ENCODE measurements at regions not wholly inside any gene's neighbourhood (a gene's known extent, or its start where the extent isn't known, plus 50 kb on each side); places are given as distances from the start of the nearest gene placed in this dataset.

DNA sequence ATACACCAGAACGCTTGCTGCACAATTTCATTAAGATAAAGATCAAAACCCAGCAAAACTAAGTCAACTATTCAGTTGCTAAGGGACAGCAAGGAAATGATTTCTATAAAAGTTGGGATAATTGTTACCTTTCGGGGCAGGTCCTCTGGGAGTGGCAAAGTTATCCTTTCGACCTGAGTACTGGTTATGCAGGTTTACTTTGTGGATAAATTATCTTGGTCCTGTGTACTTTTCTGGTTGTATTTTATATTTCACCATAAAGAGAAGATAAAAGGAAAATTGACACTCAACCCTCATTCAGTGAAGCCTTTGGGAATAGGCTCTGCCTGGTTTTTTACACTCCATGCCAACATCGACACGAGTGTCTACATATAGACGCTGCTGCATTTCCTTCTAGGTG lies 146.5 kb downstream of the SYK start:
- no peak for DNase-seq

DNA sequence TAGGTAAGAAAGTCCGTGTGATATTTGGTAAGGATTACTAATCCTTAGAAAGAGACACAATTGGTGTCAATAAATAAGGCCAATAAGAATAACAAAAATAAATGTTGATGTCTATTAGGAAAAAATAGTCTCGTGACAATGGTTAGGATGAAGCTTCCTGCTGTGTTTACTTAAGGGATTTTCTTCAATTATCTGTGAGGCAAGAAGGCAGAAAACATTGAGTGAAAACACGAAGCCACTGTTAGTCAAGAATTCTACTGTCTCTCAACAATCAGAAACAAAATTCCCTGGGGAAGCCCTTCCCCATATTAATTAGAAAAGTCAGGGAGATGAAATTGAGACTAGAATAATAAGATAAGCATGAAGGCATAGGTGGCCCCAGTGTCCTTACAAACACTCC lies 149.0 kb downstream of the SYK start:
- DNase-seq: no peak

DNA sequence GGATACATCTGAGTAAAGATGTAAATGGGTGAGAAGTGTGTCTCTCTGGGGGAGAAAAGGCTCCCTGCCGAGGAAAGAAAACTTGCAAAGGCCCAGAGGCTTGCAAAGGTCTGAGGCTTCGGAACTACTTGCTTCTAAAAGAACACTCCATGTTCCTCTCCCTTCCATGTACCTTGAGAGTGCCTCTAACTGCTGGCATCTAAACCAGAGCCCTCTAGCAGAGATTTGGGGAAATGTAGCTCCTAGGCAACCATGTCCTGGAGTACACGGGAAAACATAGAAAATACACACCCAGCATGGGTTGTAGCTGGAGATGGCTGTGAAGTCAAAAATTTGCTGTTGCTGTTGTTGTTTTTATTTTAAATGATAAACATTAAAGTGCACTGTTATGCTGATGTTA lies 151.6 kb downstream of the SYK start:
- DNase-seq: no peak

DNA sequence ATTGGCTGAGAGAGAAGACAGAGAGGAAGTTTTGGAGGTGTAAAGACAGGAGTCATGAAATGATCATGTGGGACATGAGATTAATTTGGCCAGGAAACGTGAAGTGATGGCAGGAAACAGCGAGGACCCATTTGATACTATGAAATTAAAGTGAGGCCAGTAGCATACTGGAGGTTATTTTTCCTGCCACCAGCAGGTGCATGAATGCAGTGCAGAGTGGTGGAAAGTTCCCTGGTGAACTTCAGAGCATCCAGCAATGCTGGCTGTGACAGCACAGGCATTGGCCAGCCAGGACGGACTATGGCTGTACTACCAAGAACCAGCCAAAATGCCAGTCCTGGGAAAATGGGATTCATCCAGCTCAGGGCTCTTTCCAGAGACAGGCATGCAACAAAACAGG lies 152.2 kb downstream of the SYK start:
- no peak for DNase-seq

DNA sequence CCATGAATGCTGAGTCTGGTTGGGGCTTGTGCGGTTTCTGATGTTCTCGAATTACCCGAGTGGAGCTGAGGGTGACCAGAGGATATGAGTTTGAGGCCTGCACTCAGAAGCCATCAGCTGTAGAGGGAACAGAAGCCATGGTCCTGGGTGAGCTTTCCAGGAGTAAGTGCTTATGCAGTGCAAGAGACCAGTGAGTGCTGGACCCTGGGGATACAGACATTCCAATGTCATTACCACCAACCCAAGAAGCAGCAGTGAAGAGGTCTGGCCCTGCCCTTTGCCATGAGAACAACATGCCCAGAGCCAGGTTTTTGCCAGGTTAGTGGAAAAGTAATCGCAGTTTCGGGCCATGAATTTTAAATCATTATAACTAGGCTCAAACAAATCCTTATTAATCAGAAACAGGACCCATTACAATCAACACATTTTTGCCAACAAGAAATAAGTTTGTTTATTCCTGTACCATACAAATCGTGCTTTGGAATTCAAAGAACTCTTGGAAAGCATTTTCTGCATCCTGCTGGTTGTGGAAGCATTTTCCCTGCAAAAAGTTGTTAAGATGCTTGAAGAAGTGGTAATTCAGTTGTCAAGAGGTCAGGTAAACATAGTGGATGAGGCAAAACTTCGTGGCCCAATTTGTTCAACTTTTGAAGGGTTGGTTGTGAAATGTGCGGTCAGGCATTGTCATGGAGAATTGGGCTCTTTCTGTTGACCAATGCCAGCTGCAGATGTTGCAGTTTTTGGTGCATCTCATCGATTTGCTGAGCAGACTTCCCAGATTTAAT lies 154.6 kb downstream of the SYK start:
- DNase-seq: no peak

DNA sequence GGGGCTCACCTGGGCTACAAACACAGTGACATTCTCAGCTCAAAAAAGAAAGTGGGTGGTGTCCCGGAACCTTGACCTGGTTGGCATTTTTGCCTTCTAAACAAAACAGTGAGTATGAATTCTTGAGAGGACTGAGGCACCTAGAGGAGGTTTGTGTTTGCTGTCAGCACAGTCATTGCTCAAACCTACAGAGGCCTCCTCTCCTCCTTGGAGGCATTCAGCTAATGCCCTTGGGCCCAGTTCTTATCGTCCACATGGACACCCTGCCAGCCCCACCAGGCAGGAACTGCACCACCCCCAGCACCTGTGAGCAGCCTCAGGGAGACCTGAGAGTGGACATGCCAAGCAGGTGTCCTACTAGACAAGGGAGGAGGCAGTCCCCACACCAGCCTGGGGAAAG lies 156.7 kb downstream of the SYK start:
- no peak for DNase-seq

DNA sequence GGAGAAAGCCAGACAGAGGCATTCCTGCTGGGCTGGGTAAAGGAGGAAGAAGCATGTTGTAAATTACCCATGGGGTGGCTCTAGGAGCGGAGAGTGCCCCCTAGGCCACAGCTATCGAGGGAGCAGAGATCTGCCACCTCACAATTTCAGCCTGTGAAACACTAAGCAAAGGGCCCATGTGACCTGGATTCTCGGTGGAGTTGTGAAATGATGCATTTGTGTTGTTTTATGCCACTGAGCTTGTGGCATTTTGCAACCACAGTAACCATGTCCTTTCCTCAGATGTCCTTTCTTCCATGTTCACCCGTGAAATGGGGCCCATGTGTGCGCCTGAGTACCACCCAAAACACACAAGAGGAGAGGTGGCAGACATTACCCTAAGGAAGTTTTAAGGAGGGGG lies 159.3 kb downstream of the SYK start:
- DNase-seq: no peak

DNA sequence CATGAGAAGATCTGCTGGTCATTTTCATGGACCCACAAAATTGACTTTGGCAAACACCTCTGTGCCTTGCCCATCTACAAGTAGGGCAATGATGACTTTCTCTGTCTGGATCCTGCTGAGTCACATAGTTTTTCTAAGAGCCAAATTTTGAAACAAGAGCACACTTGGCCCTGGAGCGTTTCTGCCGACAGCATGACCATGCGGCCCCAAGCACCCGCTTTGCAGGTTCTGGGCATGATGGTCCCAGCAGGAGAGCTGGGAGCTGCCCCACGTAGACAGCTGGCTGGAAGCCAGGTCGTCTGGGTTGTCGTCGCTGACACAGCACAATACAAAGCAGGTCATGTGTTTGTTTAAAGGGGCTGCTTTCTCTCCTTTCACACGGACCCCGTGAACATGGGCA lies 159.8 kb downstream of the SYK start:
- DNase-seq: no peak

DNA sequence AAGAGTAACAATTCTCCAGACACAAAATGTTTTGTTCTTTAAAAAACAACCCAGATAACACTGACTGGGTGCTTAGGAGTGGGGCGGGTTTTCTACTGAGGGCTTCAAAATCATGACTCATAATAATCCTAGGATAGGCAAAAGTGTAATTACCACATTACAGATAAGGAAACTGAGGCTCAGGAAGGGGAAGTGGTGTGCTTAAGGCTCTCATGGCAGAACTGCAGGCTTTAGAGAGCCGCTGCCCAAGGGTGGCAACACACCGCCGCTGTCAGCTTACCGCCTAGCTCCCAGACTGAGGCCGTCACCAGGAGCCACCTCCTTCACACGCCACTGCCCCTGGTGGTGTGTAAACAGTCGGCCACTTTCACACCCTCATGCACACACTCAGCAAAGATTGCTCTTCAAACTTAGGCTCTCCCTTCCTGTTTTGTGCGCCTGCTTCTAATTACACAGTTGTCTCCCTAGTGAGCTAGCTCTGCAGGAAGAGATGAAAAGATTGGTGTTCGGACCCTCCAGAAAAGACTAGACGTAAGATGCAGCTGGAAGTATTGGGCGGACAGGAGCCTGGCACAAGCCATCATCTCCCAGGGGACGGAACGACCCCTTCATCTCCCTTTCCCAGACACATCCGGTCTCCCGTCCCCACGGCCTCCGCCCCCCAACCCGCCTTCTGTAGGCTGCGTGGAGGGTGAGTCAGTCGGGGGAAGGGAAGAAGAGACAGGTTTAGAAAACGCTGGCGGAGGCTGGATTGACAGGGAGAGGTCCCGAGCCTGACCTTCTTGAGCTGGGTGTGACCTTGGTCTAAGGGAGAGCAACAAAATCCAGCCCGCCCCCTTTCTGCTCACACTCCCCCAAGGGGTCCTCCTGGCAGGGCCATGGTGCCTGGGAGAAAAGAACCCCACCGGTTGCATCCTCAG lies 162.7 kb downstream of the SYK start:
- DNase-seq: no peak

DNA sequence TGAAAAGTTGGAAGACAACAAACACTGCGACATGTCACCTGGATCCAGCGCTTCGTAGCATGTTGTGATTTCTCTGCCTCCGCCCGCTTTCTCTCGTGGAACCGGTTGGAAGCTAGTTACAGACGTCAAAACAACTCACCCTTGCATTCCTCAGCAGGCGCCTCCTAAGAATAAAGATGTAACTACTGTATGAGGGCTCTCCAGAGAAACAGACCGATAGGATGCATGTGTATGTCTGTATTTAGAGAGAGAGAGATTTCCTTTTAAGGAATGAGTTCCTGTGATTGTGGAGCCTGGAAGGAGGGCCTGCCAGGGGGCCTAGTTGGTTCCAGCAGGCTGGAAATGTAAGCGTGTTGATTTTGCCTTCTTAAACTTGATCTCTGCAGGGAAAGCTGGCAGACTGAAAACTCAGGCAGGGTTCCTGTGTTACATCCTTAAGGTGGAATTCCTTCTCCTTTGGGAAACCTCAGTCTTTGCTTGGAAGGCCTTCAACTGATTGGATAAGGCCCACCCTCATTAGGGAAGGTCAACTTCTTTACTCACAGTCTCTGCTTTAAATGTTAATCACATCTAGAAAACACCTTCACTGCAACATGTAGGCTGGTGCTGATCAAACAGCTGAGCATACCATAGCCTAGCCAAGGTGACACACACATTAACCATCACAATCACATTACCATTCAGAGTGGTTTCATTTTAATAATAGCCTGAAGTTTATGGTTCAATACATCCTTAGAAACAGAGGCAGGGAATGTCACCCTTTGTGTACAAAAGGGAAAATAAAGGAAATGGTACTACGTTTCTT lies 163.8 kb downstream of the SYK start:
- DNase-seq: no peak

DNA sequence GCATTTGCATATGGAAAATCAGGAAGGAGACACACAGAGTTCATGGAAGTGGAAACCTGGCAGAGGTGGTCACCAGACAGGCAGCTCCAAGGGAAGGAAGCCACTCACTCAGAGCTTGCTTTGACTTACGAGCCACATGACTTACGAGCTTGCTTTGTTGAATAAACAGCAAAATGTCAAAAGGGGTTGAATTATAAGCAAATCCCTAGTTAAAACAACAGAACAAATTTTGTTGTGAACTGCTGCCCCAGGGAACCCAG lies 164.3 kb downstream of the SYK start:
- no peak for DNase-seq

DNA sequence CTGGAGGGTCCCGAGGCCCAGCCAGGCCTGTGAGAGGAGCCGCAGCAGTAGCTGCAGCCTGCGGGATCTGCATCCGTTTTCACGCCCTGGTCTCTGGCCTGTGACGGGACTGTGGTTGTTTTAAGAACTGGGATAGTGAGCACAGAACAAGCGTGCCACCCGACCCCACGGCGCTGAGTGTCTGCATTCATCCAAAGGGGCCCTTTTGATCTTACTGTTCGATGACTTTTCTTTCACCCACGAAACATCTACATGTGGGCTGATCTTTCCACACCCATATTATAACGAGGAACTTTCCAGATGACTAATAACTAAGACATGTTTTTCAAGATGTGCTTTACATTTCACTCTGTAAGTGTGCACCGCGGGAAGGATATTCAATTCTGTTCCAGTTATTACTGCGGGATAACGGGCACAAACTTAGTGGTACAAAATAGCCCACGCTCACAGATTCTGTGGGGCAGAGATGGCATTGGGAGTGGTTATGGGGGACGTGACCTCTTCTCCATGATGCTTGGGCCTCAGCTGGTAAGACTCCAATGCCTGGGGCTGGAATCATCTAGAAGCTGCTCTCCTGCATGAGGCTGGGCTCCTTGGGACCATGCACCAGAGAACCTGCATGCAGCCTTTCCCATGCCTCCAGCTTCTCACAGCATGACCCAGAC lies 165.0 kb downstream of the SYK start:
- DNase-seq: no peak

DNA sequence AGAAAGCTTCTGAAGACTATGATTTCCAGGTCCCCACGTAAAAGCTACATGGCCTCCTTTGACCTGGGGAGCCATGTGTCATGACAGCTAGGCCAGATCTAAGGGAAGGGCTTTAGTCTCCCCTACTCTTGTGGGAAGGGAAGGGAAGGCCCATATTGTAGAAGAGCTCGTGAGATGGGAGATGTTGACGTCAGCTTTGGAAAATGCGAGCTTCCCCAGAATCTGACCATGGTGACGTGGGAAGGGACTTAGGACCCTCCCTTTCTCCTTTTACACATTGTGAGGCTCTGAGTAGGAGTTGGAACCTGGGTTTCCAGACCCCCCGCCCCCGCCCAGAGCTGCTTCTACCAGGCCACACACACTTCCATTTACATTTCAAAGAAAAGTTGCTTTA lies 165.5 kb downstream of the SYK start:
- no peak for DNase-seq

DNA sequence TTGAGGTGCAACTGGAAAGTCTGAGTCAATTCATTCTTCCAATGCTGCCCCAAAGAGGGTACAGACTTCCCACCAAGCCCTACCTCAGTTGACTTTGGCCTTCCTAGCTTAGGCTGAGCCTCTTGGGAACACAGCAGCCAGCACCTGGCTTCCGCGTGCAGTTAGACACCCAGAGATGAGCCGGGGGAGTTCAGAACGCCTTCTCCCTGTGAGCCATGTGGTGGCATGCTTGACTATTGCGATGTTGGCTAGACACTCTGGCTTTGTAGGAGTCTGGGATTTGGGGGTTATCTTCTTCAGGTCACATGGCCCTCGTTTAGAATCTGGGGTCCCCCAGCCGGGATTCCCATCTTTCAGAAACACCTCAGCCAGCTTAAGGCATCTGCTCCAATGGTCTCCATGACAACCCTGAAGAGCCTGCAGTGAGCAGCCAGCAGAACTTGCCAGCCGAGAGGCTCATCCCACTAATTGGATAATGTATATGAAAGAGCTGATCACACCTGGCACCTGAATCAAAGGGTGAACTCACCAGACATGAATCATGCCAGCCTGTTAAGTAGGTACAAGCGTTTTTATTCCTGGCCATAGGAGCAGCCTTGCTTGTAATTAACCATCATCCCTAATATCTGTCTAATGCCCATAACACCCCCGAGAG lies 167.5 kb downstream of the SYK start:
- DNase-seq: no peak

DNA sequence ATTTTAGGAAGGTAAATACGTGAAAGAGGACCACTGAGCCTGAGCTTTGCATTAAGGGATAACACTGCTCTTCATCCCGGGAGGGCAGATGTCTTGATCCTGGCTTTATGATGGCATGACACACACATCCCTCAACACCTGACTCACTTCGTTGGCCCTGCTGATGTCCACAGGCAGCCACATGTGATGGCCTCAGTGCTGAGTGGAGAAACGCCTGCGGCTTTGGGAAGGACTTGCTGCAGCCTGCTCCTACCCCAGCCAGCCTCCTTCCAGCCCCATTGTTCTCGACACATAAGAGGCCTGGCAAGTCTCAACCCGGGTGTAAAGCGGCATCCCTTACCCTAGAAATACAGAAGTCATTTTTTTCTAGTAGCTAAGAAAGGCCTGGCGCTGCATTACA lies 169.0 kb downstream of the SYK start:
- DNase-seq: no peak

DNA sequence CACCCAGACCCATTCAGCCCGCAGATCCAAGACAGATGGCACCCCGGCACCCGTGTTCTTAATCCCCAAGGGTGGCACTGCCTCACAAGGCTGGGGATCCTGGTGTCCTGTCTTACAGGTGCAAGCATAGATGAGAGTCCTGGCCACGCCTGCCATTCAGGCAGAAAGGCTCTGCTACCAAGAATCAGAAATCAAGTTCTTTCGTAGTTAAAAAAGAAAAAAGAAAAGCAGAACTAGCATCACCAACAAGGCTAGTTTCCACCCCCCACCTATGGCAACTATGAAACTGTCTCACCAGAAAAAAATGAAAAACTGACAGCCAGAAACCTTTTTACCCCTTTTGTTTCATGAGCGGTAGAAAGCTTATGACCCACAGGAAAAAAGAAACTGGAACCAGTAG lies 170.4 kb downstream of the SYK start:
- no peak for DNase-seq

DNA sequence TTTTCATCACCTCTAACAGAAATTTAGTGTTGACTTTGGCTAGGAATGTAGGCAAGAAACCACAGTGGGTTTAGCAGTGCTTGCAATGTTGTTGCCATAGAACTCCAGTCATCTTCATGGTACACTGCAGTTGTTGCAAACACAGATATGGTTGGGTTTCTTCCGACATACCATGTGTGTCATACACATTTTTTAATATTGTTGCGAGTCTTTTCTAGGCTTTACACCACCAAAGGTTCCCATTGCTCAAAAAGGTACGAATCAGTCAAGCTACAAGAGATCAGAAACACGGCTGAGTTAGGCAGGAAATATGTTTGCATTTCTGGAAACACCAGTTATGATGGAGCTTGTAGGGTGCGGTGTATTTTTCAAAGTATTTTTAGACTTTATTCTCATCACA lies 172.4 kb downstream of the SYK start:
- no peak for DNase-seq

DNA sequence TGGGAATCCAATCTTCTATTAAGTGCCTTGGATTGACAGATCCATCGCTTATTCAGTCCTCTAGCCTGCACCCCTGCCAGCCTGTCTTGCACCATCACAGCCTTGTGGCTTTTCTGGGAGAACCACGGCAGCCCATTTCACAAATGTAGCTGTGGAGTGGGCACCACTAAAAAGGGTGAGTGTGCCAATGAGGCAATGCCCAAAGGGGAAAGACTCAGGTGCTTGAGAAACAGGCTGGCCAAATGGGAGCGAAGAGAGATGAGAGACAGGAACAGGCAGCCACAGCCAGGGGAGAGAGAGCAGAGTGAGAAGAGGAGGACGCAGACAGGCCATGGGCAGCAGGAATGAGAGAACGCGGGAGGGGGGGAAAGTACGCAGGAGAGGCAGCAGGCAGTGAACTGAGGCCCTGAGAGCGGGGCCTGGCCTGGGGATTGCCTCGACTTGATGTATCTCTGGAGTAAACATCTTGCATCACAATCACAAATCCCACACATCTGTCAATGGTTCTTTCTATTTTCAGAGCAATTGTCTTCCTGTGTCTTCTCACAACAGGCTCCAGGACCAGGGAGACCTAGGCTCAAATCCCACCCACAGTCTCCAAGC lies 173.1 kb downstream of the SYK start:
- DNase-seq: no peak

DNA sequence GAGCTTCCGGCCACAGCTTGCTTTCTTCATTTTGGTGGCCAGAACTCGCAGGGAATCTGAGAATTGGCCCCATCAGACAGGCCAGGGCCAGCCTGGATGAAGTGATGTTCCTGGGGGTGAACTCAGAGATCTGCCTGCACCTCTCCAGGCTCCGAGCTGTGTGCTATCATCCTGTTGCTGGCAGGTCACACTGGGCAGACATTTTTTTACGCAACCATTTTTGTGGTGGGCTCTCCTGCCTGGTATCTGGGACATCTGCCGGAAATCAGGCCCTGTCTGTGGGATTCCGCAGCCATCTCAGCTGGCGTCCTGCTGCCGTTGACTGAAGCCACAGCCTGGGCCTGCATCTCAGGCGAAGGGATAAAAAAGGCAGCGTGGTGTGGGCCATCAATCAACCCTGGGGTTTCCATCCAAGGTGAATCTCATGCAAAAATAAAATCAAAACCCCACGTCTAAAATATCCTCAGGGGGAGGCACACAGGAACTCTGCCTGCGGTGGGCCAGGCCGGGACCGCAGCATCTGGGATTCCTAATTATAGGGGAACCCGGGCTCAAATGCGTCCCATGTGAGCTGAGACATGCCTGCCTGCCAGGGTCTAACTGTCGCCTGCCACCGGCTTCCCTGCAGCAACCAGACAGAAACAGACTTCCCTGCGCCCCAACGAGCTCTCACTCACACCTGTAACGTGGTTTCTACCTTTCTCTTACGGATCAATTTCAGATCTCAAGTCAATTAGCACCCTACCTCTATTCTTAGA lies 174.3 kb downstream of the SYK start:
- DNase-seq: no peak

DNA sequence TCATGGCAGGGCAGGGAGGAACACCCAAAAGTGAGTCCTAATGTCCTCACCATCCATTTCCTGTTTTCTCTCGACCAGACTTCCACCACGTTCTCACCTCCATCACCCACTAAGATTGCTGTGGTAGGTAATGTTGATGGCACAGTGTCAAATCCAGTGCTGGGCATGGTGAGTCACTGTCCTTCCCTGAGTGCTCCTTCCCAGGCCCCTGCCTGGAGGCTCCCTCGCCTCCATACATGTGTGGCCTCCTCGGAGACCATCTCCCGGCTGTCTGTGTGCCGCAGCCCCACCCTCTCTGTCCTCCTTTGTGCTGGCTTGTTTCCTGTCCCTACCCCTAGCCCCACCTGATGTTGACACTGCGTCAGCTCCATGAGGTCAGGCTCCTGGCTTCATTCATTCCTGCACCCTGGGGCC lies 177.5 kb downstream of the SYK start:
- no peak for DNase-seq

DNA sequence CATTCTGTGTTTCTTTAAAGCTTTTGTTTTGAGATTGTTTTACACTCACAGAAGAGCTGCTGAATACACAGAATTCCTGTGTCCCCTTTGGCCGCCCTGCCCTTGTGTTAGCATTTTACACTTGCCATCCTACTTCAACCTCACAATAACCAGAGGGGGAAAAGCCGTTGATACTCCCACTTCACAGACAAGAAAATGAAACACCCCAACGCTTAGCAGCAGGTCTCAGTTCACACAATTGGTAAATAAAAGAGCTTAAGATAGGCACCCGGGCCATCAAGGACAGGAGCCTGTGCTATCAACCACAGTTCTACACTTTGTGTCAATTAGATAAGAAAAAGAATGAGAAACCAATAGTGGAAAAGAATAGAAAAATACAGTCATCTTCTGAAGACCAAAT lies 178.0 kb downstream of the SYK start:
- DNase-seq: no peak

DNA sequence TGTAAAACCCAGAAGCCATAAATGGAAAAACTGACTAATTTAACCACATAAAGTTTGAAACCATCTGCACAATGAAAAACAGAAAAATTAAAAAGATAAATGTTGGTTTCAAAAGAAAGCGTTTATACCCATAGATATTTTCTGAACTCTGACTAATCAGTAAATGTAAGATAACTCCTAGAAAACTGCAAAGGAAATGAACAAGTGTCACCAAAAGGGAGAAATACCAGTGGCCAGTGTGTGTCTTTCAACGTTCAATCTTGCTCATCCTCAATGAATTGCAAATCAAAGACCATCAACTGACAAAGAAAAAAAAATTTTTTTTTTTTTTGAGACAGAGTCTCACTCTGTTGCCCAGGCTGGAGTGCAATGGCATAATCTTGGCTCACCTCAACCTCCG lies 180.1 kb downstream of the SYK start:
- no peak for DNase-seq

All from inflammatory macrophage treated with lipopolysaccharide for 4 hours (primary cell).